ENCODE measurements at regions not wholly inside any gene's neighbourhood (a gene's known extent, or its start where the extent isn't known, plus 50 kb on each side); places are given as distances from the start of the nearest gene placed in this dataset.

DNA sequence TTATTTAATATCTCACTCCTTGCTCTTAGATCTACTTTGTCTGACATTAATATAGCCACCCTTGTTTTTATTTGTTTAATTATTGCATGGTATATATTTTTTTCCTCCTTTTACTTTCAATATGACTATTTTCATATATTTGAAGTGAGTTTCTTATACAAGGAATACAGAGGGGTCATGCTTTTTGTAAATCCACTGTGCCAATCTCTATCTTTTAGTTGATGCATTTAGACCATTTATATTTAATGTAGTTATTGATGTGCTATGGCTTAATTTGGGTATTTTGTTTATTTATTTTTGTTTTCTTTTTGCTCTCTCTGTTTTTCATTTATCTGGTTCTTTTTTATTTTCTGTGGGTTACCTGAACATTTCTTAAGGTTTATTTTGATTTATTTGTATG lies 750.6 kb downstream of the TMEM182 start:
- TF ChIP-seq, protein P1, sequence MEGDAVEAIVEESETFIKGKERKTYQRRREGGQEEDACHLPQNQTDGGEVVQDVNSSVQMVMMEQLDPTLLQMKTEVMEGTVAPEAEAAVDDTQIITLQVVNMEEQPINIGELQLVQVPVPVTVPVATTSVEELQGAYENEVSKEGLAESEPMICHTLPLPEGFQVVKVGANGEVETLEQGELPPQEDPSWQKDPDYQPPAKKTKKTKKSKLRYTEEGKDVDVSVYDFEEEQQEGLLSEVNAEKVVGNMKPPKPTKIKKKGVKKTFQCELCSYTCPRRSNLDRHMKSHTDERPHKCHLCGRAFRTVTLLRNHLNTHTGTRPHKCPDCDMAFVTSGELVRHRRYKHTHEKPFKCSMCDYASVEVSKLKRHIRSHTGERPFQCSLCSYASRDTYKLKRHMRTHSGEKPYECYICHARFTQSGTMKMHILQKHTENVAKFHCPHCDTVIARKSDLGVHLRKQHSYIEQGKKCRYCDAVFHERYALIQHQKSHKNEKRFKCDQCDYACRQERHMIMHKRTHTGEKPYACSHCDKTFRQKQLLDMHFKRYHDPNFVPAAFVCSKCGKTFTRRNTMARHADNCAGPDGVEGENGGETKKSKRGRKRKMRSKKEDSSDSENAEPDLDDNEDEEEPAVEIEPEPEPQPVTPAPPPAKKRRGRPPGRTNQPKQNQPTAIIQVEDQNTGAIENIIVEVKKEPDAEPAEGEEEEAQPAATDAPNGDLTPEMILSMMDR (IDR thresholded peaks at IDR 0.05): no peak
- TF ChIP-seq POLR2A (IDR thresholded peaks at IDR 0.05): no peak

Data from heart left ventricle (tissue), 13 donors.